HCT116 (cell line): ENCODE measurements at regions not wholly inside any gene's neighbourhood (a gene's known extent, or its start where the extent isn't known, plus 50 kb on each side); places are given as distances from the start of the nearest gene placed in this dataset.

Experiments used
- ATAC-seq: fragments of 200-7000 bp; cut with Tn5 transposase; 2 replicates; pipeline ENCODE4 v1.9.1; 2020; ENCODE audit warnings: mild to moderate bottlenecking, moderate library complexity
- BruUV-seq: library from RNA; stranded (reverse); fragments of 400-500 nt; replicated peaks from 2 replicates; lab custom pipeline; 2021; lab: Mats Ljungman, UMichigan
- CTCF ChIA-PET: fragments of 300-600 bp; sonication (Branson Sonifier 250); formaldehyde crosslinking; loops from one replicate; lab custom pipeline; 2021; ENCODE audit warnings: antibody characterized with exemption; lab: Charles Lee
- POLR2A ChIA-PET: fragments of 300-600, 350-600 bp; sonication (Branson Sonifier 250); formaldehyde crosslinking; loops from one replicate; lab custom pipeline; 2021; ENCODE audit warnings: antibody characterized with exemption; lab: Charles Lee
- RAD21 ChIA-PET, 2 experiments: fragments of 300-600 bp; sonication (Branson Sonifier 250); formaldehyde crosslinking; loops; one replicate each; lab custom pipeline; 2023; ENCODE audit warnings: low total read pairs in 2 of 2; ENCODE audit not compliant: uncharacterized antibody in 2 of 2, unreplicated experiment in 2 of 2, low non-redundant PET in 1 of 2; lab: Charles Lee
- DNase-seq: peaks from one replicate; pipeline ENCODE4 v3.0.0-alpha.2; 2010; ENCODE audit warnings: low read depth, low spot score
- H2AFZ ChIP-seq: fragments of 200-600 bp; shearing (Covaris generic), sonication (generic); 2 replicates; pipeline ENCODE4 v1.6.1; 2017; ENCODE audit warnings: low read depth, mixed run types, mixed read lengths, antibody characterized with exemption, low read length; ENCODE audit not compliant: poor library complexity, severe bottlenecking
- H3K27ac ChIP-seq: 2 replicates; pipeline ENCODE4 v1.5.1; 2012; ENCODE audit warnings: low read depth, low read length
- H3K27me3 ChIP-seq: fragments of 200-600 bp; sonication (generic); 2 replicates; pipeline ENCODE4 v1.6.1; 2016; ENCODE audit warnings: mixed run types, low read length, mixed read lengths; ENCODE audit not compliant: insufficient read depth
- H3K36me3 ChIP-seq, 2 experiments: fragments of 200-500 bp in 1 of 2; fragments of 200-600 bp in 1 of 2; sonication (Bioruptor generic) in 1 of 2; sonication (generic) in 1 of 2; 2 replicates each; pipeline versions ENCODE4 v1.5.1 to v1.6.1; 2014 to 2016; ENCODE audit warnings: low read length in 2 of 2, inconsistent platforms in 1 of 2, mixed read lengths in 1 of 2, mixed run types in 1 of 2; ENCODE audit not compliant: insufficient read depth in 2 of 2, control insufficient read depth in 1 of 2
- H3K4me1 ChIP-seq, 2 experiments: fragments of 200-600 bp in 1 of 2; sonication (generic) in 1 of 2; 2 replicates each; pipeline versions ENCODE4 v1.5.1 to v1.6.1; 2012 to 2017; ENCODE audit warnings: low read length in 2 of 2, inconsistent platforms in 1 of 2, mild to moderate bottlenecking in 1 of 2, mixed read lengths in 1 of 2, mixed run types in 1 of 2, moderate library complexity in 1 of 2; ENCODE audit not compliant: insufficient read depth in 2 of 2, control insufficient read depth in 1 of 2
- H3K4me2 ChIP-seq: fragments of 200-600 bp; sonication (generic); 2 replicates; pipeline ENCODE4 v1.6.1; 2017; ENCODE audit warnings: mixed run types, low read length, mixed read lengths
- H3K4me3 ChIP-seq, 2 experiments: fragments of 200-600 bp in 1 of 2; sonication (generic) in 1 of 2; replicated peaks in 1 of 2; 2 replicates each; pipeline ENCODE4 v1.5.1; 2011 to 2016; ENCODE audit warnings: low read length in 2 of 2, control low read depth in 1 of 2, low read depth in 1 of 2, mild to moderate bottlenecking in 1 of 2, mixed read lengths in 1 of 2, mixed run types in 1 of 2
- H3K79me2 ChIP-seq: fragments of 200-600 bp; sonication (generic); 2 replicates; pipeline ENCODE4 v1.6.1; 2017; ENCODE audit warnings: mild to moderate bottlenecking, mixed run types, low read length, moderate library complexity, mixed read lengths; ENCODE audit not compliant: insufficient read depth
- H3K9ac ChIP-seq: fragments of 200-600 bp; sonication (generic); 2 replicates; pipeline ENCODE4 v1.6.1; 2016; ENCODE audit warnings: low read length, mixed read lengths
- H3K9me2 ChIP-seq: fragments of 200-600 bp; sonication (generic), shearing (Covaris generic); 2 replicates; pipeline ENCODE4 v1.6.1; 2017; ENCODE audit warnings: mixed run types, mild to moderate bottlenecking, moderate library complexity; ENCODE audit not compliant: insufficient read depth
- H3K9me3 ChIP-seq, 2 experiments: fragments of 200-500 bp in 1 of 2; fragments of 200-600 bp in 1 of 2; sonication (Bioruptor generic) in 1 of 2; sonication (generic) in 1 of 2; 2 replicates each; pipeline ENCODE4 v1.6.1; 2014 to 2017; ENCODE audit warnings: low read length in 2 of 2, mixed read lengths in 2 of 2, inconsistent platforms in 1 of 2, low read depth in 1 of 2, mild to moderate bottlenecking in 1 of 2, mixed run types in 1 of 2, moderate library complexity in 1 of 2; ENCODE audit not compliant: control insufficient read depth in 1 of 2, insufficient read depth in 1 of 2
- H4K20me1 ChIP-seq: fragments of 200-600 bp; sonication (generic), shearing (Covaris generic); 2 replicates; pipeline ENCODE4 v1.6.1; 2017; ENCODE audit warnings: mixed run types, mild to moderate bottlenecking, moderate library complexity; ENCODE audit not compliant: insufficient read depth
- ATF3 ChIP-seq: IDR thresholded peaks from 2 replicates; pipeline ENCODE4 v1.6.1; 2012
- EGR1 ChIP-seq: IDR thresholded peaks from 2 replicates; pipeline ENCODE4 v1.6.1; 2012; ENCODE audit warnings: low read depth
- ELF1 ChIP-seq: IDR thresholded peaks from 2 replicates; pipeline ENCODE4 v1.6.1; 2012; ENCODE audit warnings: low read depth, borderline replicate concordance
- EZH2 ChIP-seq: fragments of 200-600 bp; sonication (generic); IDR thresholded peaks from 2 replicates; pipeline ENCODE4 v1.6.1; 2017; ENCODE audit warnings: antibody characterized with exemption, mixed run types
- EZH2phosphoT487 ChIP-seq: fragments of 200-600 bp; IDR thresholded peaks from 2 replicates; pipeline ENCODE4 v1.6.1; 2018; ENCODE audit warnings: antibody characterized with exemption, borderline replicate concordance
- POLR2AphosphoS5 ChIP-seq: IDR thresholded peaks from 2 replicates; pipeline ENCODE4 v1.6.1; 2011; ENCODE audit warnings: mild to moderate bottlenecking, low read depth, low read length, moderate library complexity
- REST ChIP-seq: IDR thresholded peaks from 2 replicates; pipeline ENCODE4 v1.6.1; 2012; ENCODE audit warnings: low read depth
- SIN3A ChIP-seq: IDR thresholded peaks from 2 replicates; pipeline ENCODE4 v1.6.1; 2012; ENCODE audit warnings: low read depth
- SP1 ChIP-seq: IDR thresholded peaks from 2 replicates; pipeline ENCODE4 v1.6.1; 2012; ENCODE audit warnings: low read depth
- SRF ChIP-seq: IDR thresholded peaks from 2 replicates; pipeline ENCODE4 v1.6.1; 2012; ENCODE audit warnings: low read depth
- TCF7L2 ChIP-seq: IDR thresholded peaks from 2 replicates; pipeline ENCODE4 v1.7.0; 2011; ENCODE audit warnings: borderline replicate concordance, inconsistent platforms; ENCODE audit not compliant: insufficient read depth, insufficient read length; ENCODE audit errors: extremely low read depth
- YY1 ChIP-seq: IDR thresholded peaks from 2 replicates; pipeline ENCODE4 v1.6.1; 2011; ENCODE audit warnings: low read length, low read depth, moderate library complexity, mild to moderate bottlenecking; ENCODE audit not compliant: insufficient replicate concordance; ENCODE audit errors: extremely low read depth
- ZBTB33 ChIP-seq: IDR thresholded peaks from 2 replicates; pipeline ENCODE4 v1.6.1; 2011; ENCODE audit warnings: mild to moderate bottlenecking, low read length, moderate library complexity; ENCODE audit not compliant: insufficient replicate concordance; ENCODE audit errors: extremely low read depth
- ZFX ChIP-seq: fragments of 450-650 bp; IDR thresholded peaks from 2 replicates; pipeline ENCODE4 v1.6.1; 2017
- ZNF274 ChIP-seq: fragments of 200-500 bp; sonication (Bioruptor generic); IDR thresholded peaks from 2 replicates; pipeline ENCODE4 v1.6.1; 2014; ENCODE audit warnings: mild to moderate bottlenecking, low read depth, low read length, inconsistent platforms
- intact Hi-C: fragments of 100-400 bp; cut with micrococcal nuclease; formaldehyde crosslinking; loops from 2 replicates; pipeline ENCODE4 v1.10.0; 2022
- TF ChIP-seq, protein P1 (sequence below): IDR thresholded peaks from 2 replicates; pipeline ENCODE4 v1.6.1; 2012

GRCh38 chr14:37932008-37932407, 275.7 kb upstream of the SSTR1 start:
- no peaks in the 10 kb centered on the region for H3K9me2 ChIP-seq

More at GRCh38 chr14:37932008-37932407, 275.7 kb upstream of the SSTR1 start:
- Histone ChIP-seq H4K20me1 (no peaks in the 10 kb centered on the region), H3K4me3 (no peak overlapping the region), H3K27me3 (peaks cover 6% of the 10 kb centered on the region; the same call in 1 of the 2 replicates), H3K4me1 (no peaks in the 10 kb centered on the region), H3K4me2 (no peak overlapping the region), H3K27ac (no peak overlapping the region), H3K79me2 (no peaks in the 10 kb centered on the region), H3K9ac (no peak overlapping the region), H2AFZ (no peak overlapping the region), H3K36me3 (no peaks in the 10 kb centered on the region), H3K9me3 (no peaks in the 10 kb centered on the region)
- DNase-seq = no peak
- ChIA-PET RAD21 (no interaction called here), CTCF (no interaction called here), POLR2A (no interaction called here)
- BruUV-seq = no TSS peak
- no peak for ATAC-seq
- no peak for TF ChIP-seq ELF1
- no peak for TF ChIP-seq EZH2phosphoT487
- TF ChIP-seq SP1 = no peak
- TF ChIP-seq POLR2AphosphoS5 = no peak
- TF ChIP-seq SRF = no peak
- no peak for TF ChIP-seq SIN3A
- TF ChIP-seq, protein P1, sequence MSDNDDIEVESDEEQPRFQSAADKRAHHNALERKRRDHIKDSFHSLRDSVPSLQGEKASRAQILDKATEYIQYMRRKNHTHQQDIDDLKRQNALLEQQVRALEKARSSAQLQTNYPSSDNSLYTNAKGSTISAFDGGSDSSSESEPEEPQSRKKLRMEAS = no peak
- no peak for TF ChIP-seq ZFX
- no peak for TF ChIP-seq TCF7L2
- TF ChIP-seq ZNF274 = no peak
- TF ChIP-seq YY1 = no peak
- no peak for TF ChIP-seq EZH2
- TF ChIP-seq REST = no peak
- TF ChIP-seq EGR1 = no peak
- no peak for TF ChIP-seq ZBTB33
- TF ChIP-seq ATF3 = no peak
- intact Hi-C loops = no loop called here
